Progenitor cell of endocrine pancreas (in vitro differentiated cells): ENCODE measurements at regions not wholly inside any gene's neighbourhood (a gene's known extent, or its start where the extent isn't known, plus 50 kb on each side); places are given as distances from the start of the nearest gene placed in this dataset.
"Not testable (repeated sequence)": the region's sequence is repeated elsewhere in the genome, so short reads cannot be mapped to it uniquely, and the experiment has no call there.

ENCODE experiments used
- DNase-seq: peaks from one replicate; pipeline ENCODE4 v3.0.0; 2021; ENCODE audit warnings: low spot score; ENCODE audit not compliant: unreplicated experiment
- H3K27ac Mint-ChIP-seq: 2 replicates; pipeline ENCODE4 v1.8.0; 2021; ENCODE audit warnings: mild to moderate bottlenecking, moderate library complexity, mixed read lengths
- H3K27me3 Mint-ChIP-seq: 2 replicates; pipeline ENCODE4 v1.8.0; 2021; ENCODE audit warnings: mixed read lengths
- H3K36me3 Mint-ChIP-seq: 2 replicates; pipeline ENCODE4 v1.8.0; 2022; ENCODE audit warnings: mixed read lengths; ENCODE audit not compliant: insufficient read depth
- H3K4me1 Mint-ChIP-seq: 2 replicates; pipeline ENCODE4 v1.8.0; 2021; ENCODE audit warnings: low read depth, mixed read lengths
- H3K4me3 Mint-ChIP-seq: 2 replicates; pipeline ENCODE4 v1.8.0; 2021; ENCODE audit warnings: low read depth, mild to moderate bottlenecking, moderate library complexity, mixed read lengths
- H3K9me3 Mint-ChIP-seq: 2 replicates; pipeline ENCODE4 v1.8.0; 2021; ENCODE audit warnings: low read depth, mixed read lengths
- TF ChIP-seq, protein P1 (sequence below): fragments of 200-600 bp; sonication (generic); IDR thresholded peaks from one replicate; pipeline ENCODE4 v1.5.0; 2021; ENCODE audit warnings: antibody characterized with exemption, mild to moderate bottlenecking; ENCODE audit not compliant: unreplicated experiment

DNA sequence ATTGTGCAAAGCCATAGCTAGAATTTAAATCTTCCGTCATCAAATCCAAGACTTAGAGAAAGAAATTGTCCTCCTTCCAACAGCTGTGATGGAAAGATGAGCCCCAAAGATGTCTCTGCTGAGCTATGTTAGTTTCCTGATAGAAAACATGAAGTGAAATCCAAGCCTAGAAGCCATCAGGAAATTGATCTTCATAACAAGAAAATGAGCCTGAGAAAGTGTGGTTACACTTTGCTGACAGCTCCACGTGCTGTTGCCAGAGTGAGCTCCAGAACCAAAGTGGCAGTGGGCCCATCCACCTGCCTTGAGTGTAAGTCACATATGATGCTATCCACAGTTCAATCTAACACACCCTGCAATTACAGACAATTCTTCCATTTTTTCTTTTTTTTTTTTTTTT lies 58.0 kb upstream of the UBASH3B start:
- TF ChIP-seq, protein P1, sequence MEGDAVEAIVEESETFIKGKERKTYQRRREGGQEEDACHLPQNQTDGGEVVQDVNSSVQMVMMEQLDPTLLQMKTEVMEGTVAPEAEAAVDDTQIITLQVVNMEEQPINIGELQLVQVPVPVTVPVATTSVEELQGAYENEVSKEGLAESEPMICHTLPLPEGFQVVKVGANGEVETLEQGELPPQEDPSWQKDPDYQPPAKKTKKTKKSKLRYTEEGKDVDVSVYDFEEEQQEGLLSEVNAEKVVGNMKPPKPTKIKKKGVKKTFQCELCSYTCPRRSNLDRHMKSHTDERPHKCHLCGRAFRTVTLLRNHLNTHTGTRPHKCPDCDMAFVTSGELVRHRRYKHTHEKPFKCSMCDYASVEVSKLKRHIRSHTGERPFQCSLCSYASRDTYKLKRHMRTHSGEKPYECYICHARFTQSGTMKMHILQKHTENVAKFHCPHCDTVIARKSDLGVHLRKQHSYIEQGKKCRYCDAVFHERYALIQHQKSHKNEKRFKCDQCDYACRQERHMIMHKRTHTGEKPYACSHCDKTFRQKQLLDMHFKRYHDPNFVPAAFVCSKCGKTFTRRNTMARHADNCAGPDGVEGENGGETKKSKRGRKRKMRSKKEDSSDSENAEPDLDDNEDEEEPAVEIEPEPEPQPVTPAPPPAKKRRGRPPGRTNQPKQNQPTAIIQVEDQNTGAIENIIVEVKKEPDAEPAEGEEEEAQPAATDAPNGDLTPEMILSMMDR, result no peak

DNA sequence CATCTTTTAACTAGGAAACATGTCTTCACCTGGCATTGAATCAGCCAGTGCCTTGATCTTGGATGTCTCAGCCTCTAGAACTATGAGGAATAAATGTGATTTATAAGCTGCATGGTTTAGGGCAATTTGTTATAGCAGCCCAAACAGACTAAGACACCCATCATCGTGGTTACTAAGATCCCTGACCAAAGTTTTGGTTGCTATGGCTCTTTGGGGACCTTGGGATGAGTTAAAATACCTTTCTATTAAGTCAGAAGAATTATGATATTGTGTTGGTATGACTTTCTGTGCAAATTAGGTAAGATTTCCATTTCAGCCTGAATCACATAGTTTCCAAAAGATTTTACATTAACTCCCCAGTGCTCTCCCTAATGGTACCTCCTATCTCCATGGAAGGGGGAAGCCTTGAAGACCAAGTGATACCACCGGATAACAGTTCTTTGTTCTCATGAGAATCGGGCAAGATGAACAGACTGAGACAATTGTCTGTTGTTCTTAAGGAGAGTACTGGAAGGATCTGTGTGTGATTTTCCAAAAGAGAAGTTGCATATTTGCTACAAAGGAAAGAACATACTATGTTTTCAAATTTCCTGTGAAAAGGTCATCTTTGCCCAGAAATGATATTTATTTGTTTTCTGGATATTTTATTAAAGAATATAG lies 60.4 kb upstream of the UBASH3B start:
- TF ChIP-seq, protein P1, result no peak
- Mint-ChIP-seq H3K4me3 (no peak overlapping the region), H3K9me3 (no peaks in the 10 kb centered on the region), H3K36me3 (no peaks in the 10 kb centered on the region), H3K27me3 (peaks cover 7% of the 10 kb centered on the region), H3K27ac (no peak overlapping the region), H3K4me1 (no peaks in the 10 kb centered on the region)
- DNase-seq, result no peak

More for the DNA sequence above, 58.0 kb upstream of the UBASH3B start:
- Mint-ChIP-seq H3K4me1 (no peaks in the 10 kb centered on the region), H3K27me3 (peaks cover 7% of the 10 kb centered on the region), H3K4me3 (no peak overlapping the region), H3K36me3 (no peaks in the 10 kb centered on the region), H3K27ac (no peak overlapping the region), H3K9me3 (no peaks in the 10 kb centered on the region)
- DNase-seq, result no peak

DNA sequence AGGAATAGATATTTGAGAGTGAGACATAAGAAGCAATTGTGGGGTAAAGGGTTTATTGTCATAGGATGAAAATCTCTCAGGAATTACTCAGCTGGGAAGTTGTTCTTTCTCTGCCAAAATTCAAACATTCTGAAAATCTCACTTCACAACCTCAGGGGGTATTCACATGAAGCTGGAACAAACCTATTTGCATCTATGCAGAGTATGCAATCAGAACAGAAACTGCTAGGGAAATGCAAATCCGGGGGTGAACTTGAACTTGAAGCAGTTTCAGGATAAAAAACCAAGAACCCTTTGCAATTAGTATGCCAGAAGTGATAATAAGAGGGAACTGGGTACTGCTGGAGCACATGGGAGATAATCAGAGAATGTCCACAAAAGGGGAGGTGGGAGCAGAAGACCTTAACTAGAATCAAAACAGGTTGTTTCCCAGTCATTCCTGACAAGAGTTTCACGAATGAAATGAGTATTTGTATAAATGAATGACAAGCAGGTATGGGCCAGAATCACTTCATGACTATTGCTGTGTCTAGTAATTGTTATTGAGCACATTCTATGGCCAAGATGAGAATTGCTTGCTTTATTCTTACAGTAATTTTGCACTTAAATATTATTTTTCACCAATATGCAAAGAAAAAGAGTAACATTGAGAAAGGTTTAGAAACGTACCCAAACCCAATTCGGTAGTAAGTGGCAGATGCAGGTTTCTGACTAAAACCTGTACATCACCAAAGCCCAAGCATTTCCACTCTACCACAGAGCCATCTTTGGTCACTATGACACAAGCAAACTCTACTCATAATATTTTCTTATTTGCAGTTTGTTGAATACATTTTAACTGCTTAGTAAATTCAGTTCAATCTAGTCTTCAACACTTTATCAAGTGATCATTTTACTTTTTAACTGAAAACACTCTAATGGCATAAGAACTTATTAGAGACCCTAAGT lies 61.8 kb upstream of the UBASH3B start:
- DNase-seq, result no peak
- no peak overlapping the region for H3K4me3 Mint-ChIP-seq
- H3K4me1 Mint-ChIP-seq, result no peaks in the 10 kb centered on the region
- H3K9me3 Mint-ChIP-seq, result no peaks in the 10 kb centered on the region
- H3K27ac Mint-ChIP-seq, result no peak overlapping the region
- TF ChIP-seq, protein P1, result no peak
- H3K36me3 Mint-ChIP-seq, result no peaks in the 10 kb centered on the region
- peaks cover 7% of the 10 kb centered on the region for H3K27me3 Mint-ChIP-seq

DNA sequence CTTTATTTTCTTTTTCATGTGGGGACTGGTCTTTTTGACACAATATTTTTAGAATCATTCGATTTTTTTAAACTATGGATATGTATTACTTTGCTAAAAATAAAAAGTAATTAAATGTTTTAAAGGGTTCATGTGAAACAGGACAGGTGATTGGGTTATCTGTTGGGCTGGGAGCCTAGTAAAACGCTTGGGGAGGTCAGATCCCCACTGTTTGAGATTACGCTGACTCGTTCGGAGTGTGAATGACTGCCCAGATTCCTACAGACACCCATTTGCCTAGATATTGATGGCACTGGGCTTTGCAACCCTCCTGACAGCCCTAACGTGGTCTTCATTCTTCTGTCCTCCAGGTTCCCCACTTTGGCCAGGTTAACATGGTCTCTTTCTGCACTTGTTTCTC lies 62.9 kb upstream of the UBASH3B start:
- H3K4me1 Mint-ChIP-seq, result no peaks in the 10 kb centered on the region
- peaks cover 7% of the 10 kb centered on the region for H3K27me3 Mint-ChIP-seq
- H3K36me3 Mint-ChIP-seq, result no peaks in the 10 kb centered on the region
- TF ChIP-seq, protein P1, result no peak
- H3K9me3 Mint-ChIP-seq, result peaks cover 2% of the 10 kb centered on the region
- no peak overlapping the region for H3K4me3 Mint-ChIP-seq
- no peak overlapping the region for H3K27ac Mint-ChIP-seq
- no peak for DNase-seq

DNA sequence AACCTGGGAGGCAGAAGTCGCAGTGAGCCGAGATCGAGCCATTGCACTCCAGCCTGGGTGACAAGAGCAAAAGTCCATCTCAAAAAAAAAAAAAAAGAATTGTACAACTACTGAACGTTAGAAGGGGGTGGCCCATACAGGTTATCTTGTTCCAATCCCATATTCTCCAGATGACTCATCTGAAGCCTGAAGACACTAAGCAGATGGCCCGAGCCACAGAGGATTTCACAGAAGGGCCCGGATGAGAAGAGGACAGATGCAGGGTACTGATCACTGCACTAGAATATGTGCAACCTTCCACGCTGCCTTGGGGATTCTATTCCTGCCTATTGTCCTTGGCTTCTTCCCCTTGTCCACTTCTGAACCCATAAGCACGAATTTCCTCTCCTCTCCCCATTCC lies 70.9 kb upstream of the UBASH3B start:
- Mint-ChIP-seq H3K4me1 (peaks cover 2% of the 10 kb centered on the region), H3K36me3 (peaks cover 1% of the 10 kb centered on the region)

DNA sequence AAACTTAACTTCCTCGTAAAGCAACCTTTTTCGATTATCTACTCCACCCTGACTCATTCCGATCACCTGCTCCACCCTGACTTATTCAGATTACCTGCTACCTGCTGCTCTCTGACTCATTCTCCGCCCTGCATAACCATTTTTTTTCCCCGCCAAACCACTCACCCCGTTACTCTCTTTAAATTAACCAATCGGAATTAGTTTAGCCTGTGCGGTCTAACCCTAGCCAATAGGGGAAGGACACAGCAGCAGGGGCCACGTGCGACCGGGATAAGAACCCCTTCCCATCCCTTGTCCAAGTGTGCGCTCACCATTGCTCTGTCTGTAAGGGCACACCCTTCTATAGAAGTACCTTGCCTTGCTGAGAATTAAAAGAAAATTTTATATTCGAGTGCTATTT lies 75.5 kb upstream of the UBASH3B start:
- Mint-ChIP-seq H3K9me3 (peaks cover 10% of the 10 kb centered on the region), H3K4me3 (peak overlapping the region; percentile 76)
- DNase-seq, H3K27me3 Mint-ChIP-seq, H3K27ac Mint-ChIP-seq, H3K36me3 Mint-ChIP-seq, H3K4me1 Mint-ChIP-seq: not testable (repeated sequence)

More for the DNA sequence above, 70.9 kb upstream of the UBASH3B start:
- Mint-ChIP-seq H3K27me3 (peaks cover 4% of the 10 kb centered on the region), H3K27ac (no peak overlapping the region), H3K4me3 (no peak overlapping the region), H3K9me3 (peaks cover 13% of the 10 kb centered on the region)
- no peak for DNase-seq
- TF ChIP-seq, protein P1, result no peak
